Endothelial cell of umbilical vein (primary cell): ENCODE measurements at regions not wholly inside any gene's neighbourhood (a gene's known extent, or its start where the extent isn't known, plus 50 kb on each side); places are given as distances from the start of the nearest gene placed in this dataset.

Experiments used
- BruUV-seq: library from RNA; stranded (reverse); fragments of 400-500 nt; replicated peaks from 2 replicates; lab custom pipeline; 2021; lab: Mats Ljungman, UMichigan
- CTCF ChIA-PET: fragments of 300-600, 350-600 bp; sonication (Branson Sonifier 250); formaldehyde crosslinking; loops from one replicate; lab custom pipeline; 2021; ENCODE audit warnings: antibody characterized with exemption, inconsistent platforms; lab: Charles Lee
- POLR2A ChIA-PET: fragments of 300-600, 350-600 bp; sonication (Branson Sonifier 250); formaldehyde crosslinking; loops from one replicate; lab custom pipeline; 2021; ENCODE audit warnings: antibody characterized with exemption, inconsistent platforms; lab: Charles Lee
- DNase-seq: peaks from one replicate; pipeline ENCODE4 v3.0.0-alpha.2; 2011; ENCODE audit warnings: low read depth, low spot score
- FAIRE-seq: peaks from 2 replicates; lab custom pipeline; 2011; peaks lifted over from hg19 to GRCh38; lab: Jason Lieb, UNC
- H2AFZ ChIP-seq: 2 replicates; pipeline ENCODE4 v1.6.0; 2012; ENCODE audit warnings: low read depth, low read length, control low read depth, inconsistent platforms
- H3K27ac ChIP-seq: 2 replicates; pipeline ENCODE4 v1.5.1; 2011; ENCODE audit warnings: low read depth, mild to moderate bottlenecking, control low read depth, low read length, moderate library complexity; ENCODE audit not compliant: insufficient read depth
- H3K27me3 ChIP-seq, 2 experiments: 2 replicates each; pipeline versions ENCODE4 v1.6.0 to v1.6.1; 2011; ENCODE audit warnings: low read length in 2 of 2, mixed read lengths in 1 of 2; ENCODE audit not compliant: control insufficient read depth in 2 of 2, insufficient read depth in 2 of 2
- H3K36me3 ChIP-seq, 2 experiments: 2 replicates in 1 of 2; 3 replicates in 1 of 2; pipeline ENCODE4 v1.5.1; 2011; ENCODE audit warnings: low read length in 2 of 2, mild to moderate bottlenecking in 1 of 2, moderate library complexity in 1 of 2; ENCODE audit not compliant: control insufficient read depth in 2 of 2, insufficient read depth in 2 of 2; ENCODE audit errors: extremely low read depth in 1 of 2
- H3K4me1 ChIP-seq: 3 replicates; pipeline ENCODE4 v1.5.1; 2011; ENCODE audit warnings: mild to moderate bottlenecking, low read length; ENCODE audit not compliant: control insufficient read depth, insufficient read depth; ENCODE audit errors: extremely low read depth
- H3K4me2 ChIP-seq: 2 replicates; pipeline ENCODE4 v1.6.1; 2011; ENCODE audit warnings: low read length, control low read depth, mixed read lengths; ENCODE audit not compliant: insufficient read depth
- H3K4me3 ChIP-seq, 3 experiments: fragments of 200-600 bp in 1 of 3; sonication (generic), shearing (Covaris generic) in 1 of 3; replicated peaks in 1 of 3; 2 replicates each; pipeline ENCODE4 v1.5.1; 2011 to 2016; ENCODE audit warnings: control low read depth in 3 of 3, low read length in 3 of 3, mild to moderate bottlenecking in 2 of 3, inconsistent platforms in 1 of 3, low read depth in 1 of 3, moderate library complexity in 1 of 3; ENCODE audit not compliant: insufficient read depth in 1 of 3
- H3K79me2 ChIP-seq: 2 replicates; pipeline ENCODE4 v1.6.0; 2012; ENCODE audit warnings: low read length, inconsistent platforms; ENCODE audit not compliant: control insufficient read depth, insufficient read depth
- H3K9ac ChIP-seq: replicated peaks from 2 replicates; pipeline ENCODE3; 2011; ENCODE audit warnings: low read length, control low read depth; ENCODE audit not compliant: insufficient read depth; ENCODE audit errors: extremely low read depth
- H3K9me1 ChIP-seq: replicated peaks from 3 replicates; pipeline ENCODE4 v1.6.0; 2011; ENCODE audit warnings: mild to moderate bottlenecking, low read length; ENCODE audit not compliant: control insufficient read depth, insufficient read depth; ENCODE audit errors: extremely low read depth
- H3K9me3 ChIP-seq: replicated peaks from 2 replicates; pipeline ENCODE4 v1.5.1; 2012; ENCODE audit warnings: low read length, inconsistent platforms; ENCODE audit not compliant: control insufficient read depth, insufficient read depth
- H4K20me1 ChIP-seq: replicated peaks from 2 replicates; pipeline ENCODE3; 2011; ENCODE audit warnings: mild to moderate bottlenecking, low read length; ENCODE audit not compliant: control insufficient read depth, insufficient read depth; ENCODE audit errors: extremely low read depth
- EZH2 ChIP-seq: IDR thresholded peaks from 2 replicates; pipeline ENCODE4 v1.6.1; 2012; ENCODE audit warnings: borderline replicate concordance, low read depth, mild to moderate bottlenecking, moderate library complexity, low read length, inconsistent platforms; ENCODE audit not compliant: severe bottlenecking
- FOS ChIP-seq: IDR thresholded peaks from 2 replicates; pipeline ENCODE4 v1.6.1; 2011; ENCODE audit warnings: mild to moderate bottlenecking, low read length, moderate library complexity, borderline replicate concordance; ENCODE audit not compliant: insufficient read depth
- GATA2 ChIP-seq: IDR thresholded peaks from 2 replicates; pipeline ENCODE4 v1.7.0; 2011; ENCODE audit warnings: low read depth, mild to moderate bottlenecking, moderate library complexity, mixed read lengths, low read length; ENCODE audit not compliant: insufficient read length, insufficient read depth
- JUN ChIP-seq: IDR thresholded peaks from 2 replicates; pipeline ENCODE4 v1.6.1; 2011; ENCODE audit warnings: borderline replicate concordance, low read depth; ENCODE audit not compliant: insufficient read length, insufficient read depth
- MYC ChIP-seq: IDR thresholded peaks from one replicate; pipeline ENCODE4 v1.6.1; 2011; ENCODE audit warnings: mild to moderate bottlenecking, low read depth, low read length
- POLR2A ChIP-seq: IDR thresholded peaks from 2 replicates; pipeline ENCODE4 v1.6.1; 2012; ENCODE audit warnings: low read depth, mild to moderate bottlenecking, control low read depth, low read length
- POLR2AphosphoS5 ChIP-seq: IDR thresholded peaks from 2 replicates; pipeline ENCODE4 v1.6.1; 2012; ENCODE audit warnings: low read depth, mild to moderate bottlenecking, control low read depth, low read length, moderate library complexity; ENCODE audit not compliant: insufficient read depth
- dilution Hi-C: fragments of 300-500 bp; cut with MboI; formaldehyde crosslinking; loops from one replicate; pipeline ENCODE4 v1.15.0; 2019; ENCODE audit warnings: low sequenced_read_pairs; ENCODE audit not compliant: extremely low pct_ligation_motif_present
- intact Hi-C: fragments of 100-400 bp; cut with micrococcal nuclease; formaldehyde crosslinking; loops from one replicate; pipeline ENCODE4 v1.10.0; 2022
- TF ChIP-seq, protein P1 (sequence below), 2 donors: IDR thresholded peaks; 1 replicate in 1 of 2; 2 replicates in 1 of 2; pipeline ENCODE4 v1.5.1; 2011; ENCODE audit warnings: low read length in 2 of 2, mild to moderate bottlenecking in 2 of 2, moderate library complexity in 2 of 2, control low read depth in 1 of 2, inconsistent platforms in 1 of 2, low read depth in 1 of 2; ENCODE audit not compliant: insufficient read depth in 1 of 2; ENCODE audit errors: extremely low read depth in 1 of 2
- TF ChIP-seq, protein P2 (sequence below): IDR thresholded peaks from 2 replicates; pipeline ENCODE4 v1.6.1; 2011; ENCODE audit not compliant: insufficient read depth, insufficient read length

DNA sequence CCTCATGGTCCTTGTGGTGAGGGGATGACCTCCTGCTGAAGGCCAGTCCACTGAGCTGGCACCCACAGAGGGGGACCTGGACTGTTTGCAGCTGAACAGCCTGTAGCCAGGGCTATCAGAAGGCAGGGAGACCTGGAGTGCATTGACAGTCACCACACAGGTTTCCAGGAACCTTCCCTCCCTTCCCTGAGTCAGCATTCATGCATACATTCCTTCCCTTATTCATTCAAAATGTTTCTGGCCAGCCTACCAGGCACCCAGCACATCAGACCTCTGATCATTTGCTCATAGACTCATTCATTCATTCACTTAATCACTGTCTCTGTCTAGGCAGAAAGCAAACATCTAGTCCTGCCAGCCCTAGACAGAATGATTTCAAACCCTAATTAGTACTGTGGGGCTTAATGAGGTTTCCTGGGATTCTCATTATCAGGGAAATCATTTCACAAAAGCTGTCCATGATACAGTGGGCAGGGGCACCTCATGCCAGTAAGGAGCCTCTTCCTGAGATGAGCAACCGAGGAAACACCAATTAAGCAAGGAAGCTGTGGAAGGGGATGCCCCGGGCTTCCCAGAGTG, 110.1 kb upstream of the PPP1R26 start:
- no peaks in the 10 kb centered on the region for H3K9me3 ChIP-seq
- H3K36me3 ChIP-seq, result no peaks in the 10 kb centered on the region
- ChIA-PET POLR2A (no interaction called here), CTCF (no interaction called here)
- H3K27ac ChIP-seq, result no peak overlapping the region
- H3K9ac ChIP-seq, result no peak overlapping the region
- TF ChIP-seq FOS, result no peak
- no peak for TF ChIP-seq GATA2
- TF ChIP-seq POLR2AphosphoS5, result no peak
- no peak for TF ChIP-seq JUN
- no peak for TF ChIP-seq POLR2A
- TF ChIP-seq, protein P1, sequence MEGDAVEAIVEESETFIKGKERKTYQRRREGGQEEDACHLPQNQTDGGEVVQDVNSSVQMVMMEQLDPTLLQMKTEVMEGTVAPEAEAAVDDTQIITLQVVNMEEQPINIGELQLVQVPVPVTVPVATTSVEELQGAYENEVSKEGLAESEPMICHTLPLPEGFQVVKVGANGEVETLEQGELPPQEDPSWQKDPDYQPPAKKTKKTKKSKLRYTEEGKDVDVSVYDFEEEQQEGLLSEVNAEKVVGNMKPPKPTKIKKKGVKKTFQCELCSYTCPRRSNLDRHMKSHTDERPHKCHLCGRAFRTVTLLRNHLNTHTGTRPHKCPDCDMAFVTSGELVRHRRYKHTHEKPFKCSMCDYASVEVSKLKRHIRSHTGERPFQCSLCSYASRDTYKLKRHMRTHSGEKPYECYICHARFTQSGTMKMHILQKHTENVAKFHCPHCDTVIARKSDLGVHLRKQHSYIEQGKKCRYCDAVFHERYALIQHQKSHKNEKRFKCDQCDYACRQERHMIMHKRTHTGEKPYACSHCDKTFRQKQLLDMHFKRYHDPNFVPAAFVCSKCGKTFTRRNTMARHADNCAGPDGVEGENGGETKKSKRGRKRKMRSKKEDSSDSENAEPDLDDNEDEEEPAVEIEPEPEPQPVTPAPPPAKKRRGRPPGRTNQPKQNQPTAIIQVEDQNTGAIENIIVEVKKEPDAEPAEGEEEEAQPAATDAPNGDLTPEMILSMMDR (IDR thresholded peaks at IDR 0.05; ENCODE audit: extremely low read depth in 1 of 2, insufficient read depth in 1 of 2, low read depth in 1 of 2, low read length in 2 of 2), result no peak
- no peak for TF ChIP-seq EZH2
- TF ChIP-seq, protein P2, sequence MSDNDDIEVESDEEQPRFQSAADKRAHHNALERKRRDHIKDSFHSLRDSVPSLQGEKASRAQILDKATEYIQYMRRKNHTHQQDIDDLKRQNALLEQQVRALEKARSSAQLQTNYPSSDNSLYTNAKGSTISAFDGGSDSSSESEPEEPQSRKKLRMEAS, result no peak
- no peak for TF ChIP-seq MYC
- intact Hi-C loops, result no loop called here
- no peaks in the 10 kb centered on the region for H3K27me3 ChIP-seq
- H4K20me1 ChIP-seq, result no peaks in the 10 kb centered on the region
- H3K9me1 ChIP-seq, result no peaks in the 10 kb centered on the region
- H3K4me3 ChIP-seq, result no peak overlapping the region
- no peak overlapping the region for H2AFZ ChIP-seq
- no peak overlapping the region for H3K4me2 ChIP-seq
- H3K79me2 ChIP-seq, result no peaks in the 10 kb centered on the region
- dilution Hi-C loops, result no loop called here
- H3K4me1 ChIP-seq, result no peaks in the 10 kb centered on the region
- FAIRE-seq (no peak), DNase-seq (no peak)
- no TSS peak for BruUV-seq
